H9 (cell line): ENCODE measurements at regions not wholly inside any gene's neighbourhood (a gene's known extent, or its start where the extent isn't known, plus 50 kb on each side); places are given as distances from the start of the nearest gene placed in this dataset.

ENCODE experiments used
- DNase-seq: peaks from one replicate; pipeline ENCODE4 v3.0.0-alpha.2; 2017
- H2AFZ ChIP-seq: one replicate; pipeline ENCODE4 v1.6.1; 2013; ENCODE audit warnings: mild to moderate bottlenecking, low read length, control low read depth, moderate library complexity
- H2AK5ac ChIP-seq: 2 replicates; pipeline ENCODE4 v1.6.1; 2013; ENCODE audit warnings: low read length, control low read depth, mixed read lengths; ENCODE audit not compliant: insufficient read length
- H2BK120ac ChIP-seq: one replicate; pipeline ENCODE4 v1.6.1; 2013; ENCODE audit warnings: low read depth, mild to moderate bottlenecking, low read length, control low read depth, inconsistent platforms; ENCODE audit not compliant: poor library complexity, severe bottlenecking
- H2BK12ac ChIP-seq: 2 replicates; pipeline ENCODE4 v1.6.1; 2013; ENCODE audit warnings: low read length, control low read depth, mixed read lengths, low read depth; ENCODE audit not compliant: insufficient read length
- H2BK15ac ChIP-seq: 2 replicates; pipeline ENCODE4 v1.6.1; 2013; ENCODE audit warnings: low read depth, low read length, control low read depth
- H2BK20ac ChIP-seq: one replicate; pipeline ENCODE4 v1.6.1; 2013; ENCODE audit warnings: low read depth, mild to moderate bottlenecking, low read length, control low read depth, inconsistent platforms; ENCODE audit not compliant: poor library complexity, severe bottlenecking
- H2BK5ac ChIP-seq: 2 replicates; pipeline ENCODE4 v1.6.1; 2013; ENCODE audit warnings: low read length, control low read depth, mixed read lengths; ENCODE audit not compliant: insufficient read length
- H3K14ac ChIP-seq: 2 replicates; pipeline ENCODE4 v1.6.1; 2013; ENCODE audit warnings: low read length, control low read depth; ENCODE audit not compliant: insufficient read depth
- H3K18ac ChIP-seq: 2 replicates; pipeline ENCODE4 v1.6.1; 2013; ENCODE audit warnings: low read depth, mild to moderate bottlenecking, mixed read lengths, low read length, control low read depth; ENCODE audit not compliant: insufficient read length
- H3K23ac ChIP-seq: 2 replicates; pipeline ENCODE4 v1.6.1; 2013; ENCODE audit warnings: low read length, control low read depth, mixed read lengths, low read depth; ENCODE audit not compliant: insufficient read length
- H3K23me2 ChIP-seq: 2 replicates; pipeline ENCODE4 v1.6.1; 2013; ENCODE audit warnings: low read depth, mild to moderate bottlenecking, mixed read lengths, low read length, control low read depth; ENCODE audit not compliant: insufficient read length, poor library complexity, severe bottlenecking
- H3K27ac ChIP-seq: 2 replicates; pipeline ENCODE4 v1.5.1; 2013; ENCODE audit warnings: low read length, control low read depth, mixed read lengths, low read depth; ENCODE audit not compliant: insufficient read length
- H3K27me3 ChIP-seq: 2 replicates; pipeline ENCODE4 v1.6.1; 2013; ENCODE audit warnings: low read length, control low read depth, inconsistent platforms; ENCODE audit not compliant: insufficient read depth
- H3K4ac ChIP-seq: 2 replicates; pipeline ENCODE4 v1.6.1; 2013; ENCODE audit warnings: low read depth, mild to moderate bottlenecking, control low read depth, inconsistent platforms, low read length, moderate library complexity
- H3K4me1 ChIP-seq: 2 replicates; pipeline ENCODE4 v1.6.1; 2013; ENCODE audit warnings: low read length, control low read depth, inconsistent platforms; ENCODE audit not compliant: insufficient read depth
- H3K4me2 ChIP-seq: 2 replicates; pipeline ENCODE4 v1.6.1; 2013; ENCODE audit warnings: low read length, control low read depth, mixed read lengths; ENCODE audit not compliant: insufficient read length, insufficient read depth
- H3K56ac ChIP-seq: 2 replicates; pipeline ENCODE4 v1.6.1; 2013; ENCODE audit warnings: low read depth, mild to moderate bottlenecking, mixed read lengths, low read length, control low read depth; ENCODE audit not compliant: insufficient read length
- H3K79me1 ChIP-seq: 2 replicates; pipeline ENCODE4 v1.6.1; 2013; ENCODE audit warnings: low read depth, mild to moderate bottlenecking, moderate library complexity, low read length, control low read depth, inconsistent platforms; ENCODE audit not compliant: insufficient read depth, poor library complexity, severe bottlenecking
- H3K79me2 ChIP-seq: 2 replicates; pipeline ENCODE4 v1.6.1; 2013; ENCODE audit warnings: low read length, control low read depth, inconsistent platforms; ENCODE audit not compliant: insufficient read depth
- H3K9ac ChIP-seq: 2 replicates; pipeline ENCODE4 v1.6.1; 2013; ENCODE audit warnings: low read length, control low read depth, mixed read lengths; ENCODE audit not compliant: insufficient read length; ENCODE audit errors: extremely low read depth
- H3K9me3 ChIP-seq: one replicate; pipeline ENCODE4 v1.6.1; 2013; ENCODE audit warnings: low read depth, low read length, inconsistent platforms; ENCODE audit not compliant: control insufficient read depth
- H3T11ph ChIP-seq: one replicate; pipeline ENCODE4 v1.6.1; 2013; ENCODE audit warnings: mild to moderate bottlenecking, low read length, control low read depth, inconsistent platforms
- H4K20me1 ChIP-seq: one replicate; pipeline ENCODE4 v1.6.1; 2013; ENCODE audit not compliant: control insufficient read depth, insufficient read length, insufficient read depth
- H4K5ac ChIP-seq: 2 replicates; pipeline ENCODE4 v1.6.1; 2013; ENCODE audit warnings: low read depth, mild to moderate bottlenecking, mixed read lengths, low read length, control low read depth; ENCODE audit not compliant: insufficient read length
- H4K8ac ChIP-seq: replicated peaks from 2 replicates; pipeline ENCODE4 v1.6.1; 2013; ENCODE audit warnings: low read length, control low read depth, mixed read lengths, low read depth; ENCODE audit not compliant: insufficient read length
- H4K91ac ChIP-seq: 2 replicates; pipeline ENCODE4 v1.6.1; 2013; ENCODE audit warnings: low read depth, mild to moderate bottlenecking, moderate library complexity, mixed read lengths, low read length, control low read depth; ENCODE audit not compliant: insufficient read length
- H3K27ac Mint-ChIP-seq, 3 experiments: 2 replicates in 2 of 3; 3 replicates in 1 of 3; pipeline ENCODE4 v1.8.0; 2020 to 2021; ENCODE audit warnings: mixed read lengths in 3 of 3, mild to moderate bottlenecking in 1 of 3, moderate library complexity in 1 of 3
- H3K27me3 Mint-ChIP-seq: 2 replicates; pipeline ENCODE4 v1.8.0; 2021; ENCODE audit warnings: low read depth, mild to moderate bottlenecking, moderate library complexity, mixed read lengths
- H3K36me3 Mint-ChIP-seq, 3 experiments: 2 replicates in 2 of 3; 3 replicates in 1 of 3; pipeline ENCODE4 v1.8.0; 2020 to 2021; ENCODE audit warnings: low read depth in 3 of 3, mixed read lengths in 3 of 3; ENCODE audit not compliant: insufficient read depth in 1 of 3
- H3K4me1 Mint-ChIP-seq, 2 experiments: 2 replicates each; pipeline ENCODE4 v1.8.0; 2020; ENCODE audit warnings: mixed read lengths in 2 of 2
- H3K4me3 Mint-ChIP-seq, 2 experiments: 2 replicates in 1 of 2; 3 replicates in 1 of 2; pipeline ENCODE4 v1.8.0; 2020 to 2021; ENCODE audit warnings: mild to moderate bottlenecking in 2 of 2, mixed read lengths in 2 of 2, moderate library complexity in 1 of 2
- H3K9me3 Mint-ChIP-seq, 2 experiments: 2 replicates in 1 of 2; 3 replicates in 1 of 2; pipeline ENCODE4 v1.8.0; 2020; ENCODE audit warnings: mild to moderate bottlenecking in 2 of 2, mixed read lengths in 2 of 2, moderate library complexity in 1 of 2
- TF ChIP-seq, protein P1 (sequence below): fragments of 200-600 bp; sonication (generic); conservative IDR thresholded peaks from 3 replicates; pipeline ENCODE4 v1.8.0; 2021; ENCODE audit warnings: antibody characterized with exemption, mild to moderate bottlenecking

DNA sequence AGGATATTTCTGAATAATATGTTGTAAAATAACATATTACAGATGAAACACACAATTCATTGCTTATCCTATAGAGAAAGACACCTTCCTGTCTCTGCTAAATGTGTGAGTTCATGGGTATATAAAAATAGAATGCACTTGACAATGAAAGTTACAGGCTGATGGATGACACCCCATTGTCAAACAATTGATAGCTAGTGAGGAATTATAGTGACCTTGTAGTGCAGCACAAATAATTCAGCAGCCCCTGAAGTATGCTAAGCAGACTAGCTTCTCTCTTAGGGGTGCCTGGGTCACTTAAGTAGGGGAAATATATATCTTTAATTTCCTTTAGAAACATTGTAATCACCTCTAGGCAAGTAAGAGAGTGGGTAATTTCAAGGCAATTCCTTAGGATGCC lies 826.2 kb downstream of the CDH8 start:
- Histone ChIP-seq H2BK20ac (no peak overlapping the region), H4K8ac (no peak overlapping the region), H2BK15ac (no peak overlapping the region), H4K5ac (no peak overlapping the region), H4K91ac (no peak overlapping the region), H3K4me2 (no peak overlapping the region), H2BK120ac (no peak overlapping the region), H3K23ac (no peak overlapping the region), H2BK12ac (no peak overlapping the region), H3K79me2 (no peaks in the 10 kb centered on the region), H3K23me2 (no peaks in the 10 kb centered on the region), H2AFZ (no peak overlapping the region), H3K14ac (no peak overlapping the region), H3T11ph (no peak overlapping the region), H3K27me3 (no peaks in the 10 kb centered on the region), H3K9me3 (no peaks in the 10 kb centered on the region), H4K20me1 (no peaks in the 10 kb centered on the region), H3K4ac (no peak overlapping the region), H3K9ac (no peak overlapping the region), H2AK5ac (no peak overlapping the region), H3K56ac (no peak overlapping the region), H3K79me1 (no peaks in the 10 kb centered on the region), H3K4me1 (no peaks in the 10 kb centered on the region), H2BK5ac (no peak overlapping the region), H3K18ac (no peak overlapping the region), H3K27ac (no peak overlapping the region)
- TF ChIP-seq, protein P1, sequence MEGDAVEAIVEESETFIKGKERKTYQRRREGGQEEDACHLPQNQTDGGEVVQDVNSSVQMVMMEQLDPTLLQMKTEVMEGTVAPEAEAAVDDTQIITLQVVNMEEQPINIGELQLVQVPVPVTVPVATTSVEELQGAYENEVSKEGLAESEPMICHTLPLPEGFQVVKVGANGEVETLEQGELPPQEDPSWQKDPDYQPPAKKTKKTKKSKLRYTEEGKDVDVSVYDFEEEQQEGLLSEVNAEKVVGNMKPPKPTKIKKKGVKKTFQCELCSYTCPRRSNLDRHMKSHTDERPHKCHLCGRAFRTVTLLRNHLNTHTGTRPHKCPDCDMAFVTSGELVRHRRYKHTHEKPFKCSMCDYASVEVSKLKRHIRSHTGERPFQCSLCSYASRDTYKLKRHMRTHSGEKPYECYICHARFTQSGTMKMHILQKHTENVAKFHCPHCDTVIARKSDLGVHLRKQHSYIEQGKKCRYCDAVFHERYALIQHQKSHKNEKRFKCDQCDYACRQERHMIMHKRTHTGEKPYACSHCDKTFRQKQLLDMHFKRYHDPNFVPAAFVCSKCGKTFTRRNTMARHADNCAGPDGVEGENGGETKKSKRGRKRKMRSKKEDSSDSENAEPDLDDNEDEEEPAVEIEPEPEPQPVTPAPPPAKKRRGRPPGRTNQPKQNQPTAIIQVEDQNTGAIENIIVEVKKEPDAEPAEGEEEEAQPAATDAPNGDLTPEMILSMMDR: no peak
- H3K27ac Mint-ChIP-seq: no peak overlapping the region
- no peak for DNase-seq
- no peaks in the 10 kb centered on the region; a peak in 1 of 4 replicates for H3K4me1 Mint-ChIP-seq
- H3K4me3 Mint-ChIP-seq: no peak overlapping the region
- no peaks in the 10 kb centered on the region for H3K36me3 Mint-ChIP-seq
- no peaks in the 10 kb centered on the region for H3K9me3 Mint-ChIP-seq
- H3K27me3 Mint-ChIP-seq: no peaks in the 10 kb centered on the region
